ENCODE measurements at regions not wholly inside any gene's neighbourhood (a gene's known extent, or its start where the extent isn't known, plus 50 kb on each side); places are given as distances from the start of the nearest gene placed in this dataset.

DNA sequence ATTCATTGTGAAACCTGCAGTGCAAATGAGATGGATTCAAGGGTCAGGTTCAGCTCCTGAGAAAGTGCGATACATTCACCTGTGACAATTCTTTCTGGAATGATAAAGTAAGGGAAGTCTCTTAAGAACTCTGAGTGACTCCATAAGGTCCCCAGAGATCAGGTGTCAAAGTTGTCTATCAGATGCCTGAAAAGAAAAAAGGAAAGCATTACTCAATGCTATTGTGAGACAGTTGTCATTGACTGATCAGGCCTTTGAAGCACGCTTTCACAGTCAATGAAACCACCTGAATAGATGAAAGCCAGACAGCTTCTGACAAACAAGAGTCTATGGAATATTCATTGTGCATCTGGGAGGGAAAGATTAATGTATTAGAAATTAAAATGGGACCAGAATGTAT, 252.7 kb upstream of the GALNT5 start:
- ChIA-PET SMC1A (ENCODE audit: uncharacterized antibody, unreplicated experiment) (no interaction called here), POLR2A (no interaction called here), RAD21 (ENCODE audit: unreplicated experiment) (no interaction called here), CTCF (interaction anchor here (1.0 kb wide), 1 partner anchor 49 kb away, joined by 3 read pairs; no protein-coding TSS in a partner anchor)
- intact Hi-C loops (cut with micrococcal nuclease; ENCODE audit: unreplicated experiment) (no loop called here), in situ Hi-C loops (cut with MboI) (no loop called here)
- no peak overlapping the region for H3K4me2 ChIP-seq (ENCODE audit: control insufficient read depth, insufficient read depth)
- no peak overlapping the region for H2AFZ ChIP-seq (ENCODE audit: control insufficient read depth, low read depth, low read length)
- H3K4me3 ChIP-seq: no peak overlapping the region
- H4K20me1 ChIP-seq (ENCODE audit: control insufficient read depth, insufficient read depth): no peaks in the 10 kb centered on the region
- H3K79me2 ChIP-seq (ENCODE audit: control insufficient read depth, insufficient read depth, low read length): no peaks in the 10 kb centered on the region
- no peak for TF ChIP-seq JUNB (IDR thresholded peaks at IDR 0.05)
- TF ChIP-seq, protein P1, sequence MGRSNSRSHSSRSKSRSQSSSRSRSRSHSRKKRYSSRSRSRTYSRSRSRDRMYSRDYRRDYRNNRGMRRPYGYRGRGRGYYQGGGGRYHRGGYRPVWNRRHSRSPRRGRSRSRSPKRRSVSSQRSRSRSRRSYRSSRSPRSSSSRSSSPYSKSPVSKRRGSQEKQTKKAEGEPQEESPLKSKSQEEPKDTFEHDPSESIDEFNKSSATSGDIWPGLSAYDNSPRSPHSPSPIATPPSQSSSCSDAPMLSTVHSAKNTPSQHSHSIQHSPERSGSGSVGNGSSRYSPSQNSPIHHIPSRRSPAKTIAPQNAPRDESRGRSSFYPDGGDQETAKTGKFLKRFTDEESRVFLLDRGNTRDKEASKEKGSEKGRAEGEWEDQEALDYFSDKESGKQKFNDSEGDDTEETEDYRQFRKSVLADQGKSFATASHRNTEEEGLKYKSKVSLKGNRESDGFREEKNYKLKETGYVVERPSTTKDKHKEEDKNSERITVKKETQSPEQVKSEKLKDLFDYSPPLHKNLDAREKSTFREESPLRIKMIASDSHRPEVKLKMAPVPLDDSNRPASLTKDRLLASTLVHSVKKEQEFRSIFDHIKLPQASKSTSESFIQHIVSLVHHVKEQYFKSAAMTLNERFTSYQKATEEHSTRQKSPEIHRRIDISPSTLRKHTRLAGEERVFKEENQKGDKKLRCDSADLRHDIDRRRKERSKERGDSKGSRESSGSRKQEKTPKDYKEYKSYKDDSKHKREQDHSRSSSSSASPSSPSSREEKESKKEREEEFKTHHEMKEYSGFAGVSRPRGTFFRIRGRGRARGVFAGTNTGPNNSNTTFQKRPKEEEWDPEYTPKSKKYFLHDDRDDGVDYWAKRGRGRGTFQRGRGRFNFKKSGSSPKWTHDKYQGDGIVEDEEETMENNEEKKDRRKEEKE (IDR thresholded peaks at IDR 0.05): no peak
- TF ChIP-seq PBX3 (IDR thresholded peaks at IDR 0.05; ENCODE audit: insufficient replicate concordance, low read depth, low read length): no peak
- no peak for TF ChIP-seq NR2C1 (IDR thresholded peaks at IDR 0.05)
- no peak for TF ChIP-seq FOS (IDR thresholded peaks at IDR 0.05; ENCODE audit: borderline replicate concordance, extremely low read depth, insufficient read length)
- TF ChIP-seq, protein P2, sequence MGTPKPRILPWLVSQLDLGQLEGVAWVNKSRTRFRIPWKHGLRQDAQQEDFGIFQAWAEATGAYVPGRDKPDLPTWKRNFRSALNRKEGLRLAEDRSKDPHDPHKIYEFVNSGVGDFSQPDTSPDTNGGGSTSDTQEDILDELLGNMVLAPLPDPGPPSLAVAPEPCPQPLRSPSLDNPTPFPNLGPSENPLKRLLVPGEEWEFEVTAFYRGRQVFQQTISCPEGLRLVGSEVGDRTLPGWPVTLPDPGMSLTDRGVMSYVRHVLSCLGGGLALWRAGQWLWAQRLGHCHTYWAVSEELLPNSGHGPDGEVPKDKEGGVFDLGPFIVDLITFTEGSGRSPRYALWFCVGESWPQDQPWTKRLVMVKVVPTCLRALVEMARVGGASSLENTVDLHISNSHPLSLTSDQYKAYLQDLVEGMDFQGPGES (IDR thresholded peaks at IDR 0.05): no peak
- no peak for TF ChIP-seq EGR1 (IDR thresholded peaks at IDR 0.05; ENCODE audit: borderline replicate concordance in 1 of 2, low read depth in 2 of 2, low read length in 2 of 2)
- no peak for TF ChIP-seq CHD2 (IDR thresholded peaks at IDR 0.05; ENCODE audit: borderline replicate concordance, low read depth, low read length)
- TF ChIP-seq BCL11A (IDR thresholded peaks at IDR 0.05; ENCODE audit: low read depth, low read length): no peak
- no peak for TF ChIP-seq TCF7 (IDR thresholded peaks at IDR 0.05; ENCODE audit: borderline replicate concordance)
- H3K9ac ChIP-seq (ENCODE audit: control insufficient read depth, insufficient read depth, low read length): no peak overlapping the region
- H3K36me3 ChIP-seq (ENCODE audit: control insufficient read depth in 2 of 2, insufficient read depth in 2 of 2, low read length in 1 of 2): no peaks in the 10 kb centered on the region
- no peak for FAIRE-seq
- DNase-seq (ENCODE audit: low read depth, low spot score): no peak
- WGBS (ENCODE audit: insufficient coverage, insufficient replicate concordance, low lambda C conversion rate, missing lambda C conversion rate): 23% methylated on average over 2 of the region's 2 CpGs
- no peaks in the 10 kb centered on the region for H3K27me3 ChIP-seq (replicated peaks in 1 of 2; ENCODE audit: control insufficient read depth in 2 of 2, insufficient read depth in 2 of 2, low read length in 1 of 2)
- H3K4me1 ChIP-seq (ENCODE audit: control insufficient read depth, insufficient read depth, low read length): no peaks in the 10 kb centered on the region
- BruUV-seq (replicated peaks): no TSS peak
- no peak for ATAC-seq
- no peak overlapping the region for H3K27ac ChIP-seq (ENCODE audit: control insufficient read depth, insufficient read depth)
- H3K9me3 ChIP-seq (replicated peaks; ENCODE audit: control insufficient read depth, insufficient read depth, low read length): no peaks in the 10 kb centered on the region
